ENCODE measurements at regions not wholly inside any gene's neighbourhood (a gene's known extent, or its start where the extent isn't known, plus 50 kb on each side); places are given as distances from the start of the nearest gene placed in this dataset.

DNA sequence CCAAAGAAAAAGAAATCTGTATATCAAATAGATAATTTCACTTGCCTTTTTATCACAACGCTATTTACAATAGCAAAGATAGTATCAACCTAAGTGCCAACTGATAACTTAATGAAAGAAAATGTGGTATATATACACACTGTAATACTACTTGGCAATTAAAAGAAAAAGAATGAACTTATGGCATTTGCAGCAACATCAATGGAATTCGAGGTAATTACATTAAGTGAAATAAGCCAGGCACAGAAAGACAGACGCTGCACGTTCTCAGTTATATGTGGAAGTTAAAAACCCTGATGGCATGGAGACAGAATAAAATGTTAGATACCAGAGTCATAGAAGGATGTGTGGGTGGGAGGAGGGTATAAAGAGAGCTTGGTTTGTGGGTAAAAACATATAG, 1260.5 kb upstream of the PCDH9 start:
- H3K36me3 ChIP-seq (ENCODE audit: insufficient read depth, insufficient read length, low read length): no peaks in the 10 kb centered on the region
- H3K27me3 ChIP-seq (ENCODE audit: insufficient read depth, insufficient read length): no peaks in the 10 kb centered on the region
- DNase-seq (ENCODE audit: low read depth, low spot score): no peak
- no peaks in the 10 kb centered on the region for H3K9me3 ChIP-seq (ENCODE audit: insufficient read depth, low read length)
- no peak for TF ChIP-seq ZNF274 (IDR thresholded peaks at IDR 0.05; ENCODE audit: low read depth, low read length)
- TF ChIP-seq SUZ12 (IDR thresholded peaks at IDR 0.05; ENCODE audit: extremely low read depth, insufficient read depth, insufficient read length): no peak
- TF ChIP-seq YY1 (IDR thresholded peaks at IDR 0.05; ENCODE audit: insufficient read depth, insufficient read length): no peak
- H3K9ac ChIP-seq (ENCODE audit: insufficient read length, low read depth): no peak overlapping the region
- no peak overlapping the region for H3K4me3 ChIP-seq (ENCODE audit: insufficient read length, low read depth)
- H3K4me1 ChIP-seq (ENCODE audit: insufficient read depth, insufficient read length): no peaks in the 10 kb centered on the region

DNA sequence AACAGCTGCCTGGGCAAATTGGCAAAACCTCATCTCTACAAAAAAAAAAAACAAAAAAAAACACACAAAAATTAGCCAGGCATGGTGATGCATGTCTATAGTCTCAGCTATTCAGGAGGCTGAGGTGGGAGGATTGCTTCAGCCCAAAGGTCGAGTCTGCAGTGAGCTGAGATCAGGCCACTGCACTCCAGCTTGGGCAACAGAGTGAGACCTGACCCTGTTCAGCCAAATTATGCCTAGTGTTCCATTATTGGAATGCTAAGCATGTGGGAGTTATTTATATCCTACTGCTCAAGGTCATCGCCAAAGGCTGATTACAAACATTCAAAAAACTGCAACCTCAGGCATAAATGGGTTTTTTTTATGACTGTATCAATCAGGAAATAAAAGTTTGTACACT, 1251.0 kb upstream of the PCDH9 start:
- TF ChIP-seq ZNF274 (IDR thresholded peaks at IDR 0.05; ENCODE audit: low read depth, low read length) (no peak), SUZ12 (IDR thresholded peaks at IDR 0.05; ENCODE audit: extremely low read depth, insufficient read depth, insufficient read length) (no peak), YY1 (IDR thresholded peaks at IDR 0.05; ENCODE audit: insufficient read depth, insufficient read length) (no peak)
- H3K9ac ChIP-seq (ENCODE audit: insufficient read length, low read depth): no peak overlapping the region
- H3K9me3 ChIP-seq (ENCODE audit: insufficient read depth, low read length): no peaks in the 10 kb centered on the region
- H3K27me3 ChIP-seq (ENCODE audit: insufficient read depth, insufficient read length): no peaks in the 10 kb centered on the region
- DNase-seq (ENCODE audit: low read depth, low spot score): no peak
- H3K4me1 ChIP-seq (ENCODE audit: insufficient read depth, insufficient read length): no peaks in the 10 kb centered on the region
- H3K4me3 ChIP-seq (ENCODE audit: insufficient read length, low read depth): no peak overlapping the region
- H3K36me3 ChIP-seq (ENCODE audit: insufficient read depth, insufficient read length, low read length): no peaks in the 10 kb centered on the region

DNA sequence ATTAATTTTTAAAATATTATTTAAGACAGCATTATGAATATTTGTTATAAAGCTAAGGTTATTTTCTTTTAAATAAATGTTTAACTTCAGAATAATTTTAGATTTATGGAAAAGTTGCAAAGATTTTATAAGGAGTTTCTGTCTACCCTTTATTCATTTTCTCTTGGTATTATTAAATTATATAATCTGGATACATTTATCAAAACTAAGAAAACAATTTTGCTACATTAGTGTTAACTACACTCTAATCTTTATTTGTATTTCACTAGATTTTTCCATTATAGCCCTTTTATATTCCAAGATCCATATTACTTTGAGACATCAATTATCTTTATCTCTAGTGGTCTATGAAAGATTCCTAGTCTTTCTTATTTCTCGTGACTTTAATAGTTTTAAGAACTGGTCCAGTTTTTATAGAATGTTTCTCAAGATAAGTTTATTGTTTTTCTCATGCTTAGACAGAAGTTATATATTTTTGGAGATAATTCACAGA, 1243.7 kb upstream of the PCDH9 start:
- no peak overlapping the region for H3K9ac ChIP-seq (ENCODE audit: insufficient read length, low read depth)
- H3K9me3 ChIP-seq (ENCODE audit: insufficient read depth, low read length): no peaks in the 10 kb centered on the region
- DNase-seq (ENCODE audit: low read depth, low spot score): no peak
- H3K4me1 ChIP-seq (ENCODE audit: insufficient read depth, insufficient read length): no peaks in the 10 kb centered on the region
- H3K36me3 ChIP-seq (ENCODE audit: insufficient read depth, insufficient read length, low read length): no peaks in the 10 kb centered on the region
- no peaks in the 10 kb centered on the region for H3K27me3 ChIP-seq (ENCODE audit: insufficient read depth, insufficient read length)
- TF ChIP-seq SUZ12 (IDR thresholded peaks at IDR 0.05; ENCODE audit: extremely low read depth, insufficient read depth, insufficient read length): no peak
- TF ChIP-seq YY1 (IDR thresholded peaks at IDR 0.05; ENCODE audit: insufficient read depth, insufficient read length): no peak
- TF ChIP-seq ZNF274 (IDR thresholded peaks at IDR 0.05; ENCODE audit: low read depth, low read length): no peak
- H3K4me3 ChIP-seq (ENCODE audit: insufficient read length, low read depth): no peak overlapping the region

DNA sequence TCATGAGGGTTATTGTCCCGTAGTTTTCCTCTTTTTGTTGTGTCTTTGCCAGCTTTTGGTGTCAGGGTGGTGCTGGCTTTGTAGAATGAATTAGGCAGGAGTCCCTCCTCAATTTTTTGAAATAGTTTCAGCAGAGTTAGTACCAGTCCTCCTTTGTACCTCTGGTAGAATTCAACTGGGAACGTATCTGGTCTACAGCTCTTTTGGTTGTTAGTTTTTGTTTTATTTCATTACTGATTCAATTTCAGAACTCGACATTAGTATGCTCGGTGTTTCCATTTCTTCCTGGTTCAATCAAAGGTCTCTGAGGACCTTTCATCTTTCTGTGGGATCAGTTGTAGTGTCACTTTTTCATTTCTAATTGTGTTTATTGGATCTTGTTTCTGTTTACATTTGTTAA, 1237.0 kb upstream of the PCDH9 start:
- Histone ChIP-seq H3K9me3 (ENCODE audit: insufficient read depth, low read length) (no peaks in the 10 kb centered on the region), H3K4me1 (ENCODE audit: insufficient read depth, insufficient read length) (no peaks in the 10 kb centered on the region), H3K36me3 (ENCODE audit: insufficient read depth, insufficient read length, low read length) (no peaks in the 10 kb centered on the region), H3K27me3 (ENCODE audit: insufficient read depth, insufficient read length) (no peaks in the 10 kb centered on the region), H3K9ac (ENCODE audit: insufficient read length, low read depth) (no peak overlapping the region), H3K4me3 (ENCODE audit: insufficient read length, low read depth) (no peak overlapping the region)
- no peak for TF ChIP-seq YY1 (IDR thresholded peaks at IDR 0.05; ENCODE audit: insufficient read depth, insufficient read length)
- no peak for TF ChIP-seq SUZ12 (IDR thresholded peaks at IDR 0.05; ENCODE audit: extremely low read depth, insufficient read depth, insufficient read length)
- no peak for TF ChIP-seq ZNF274 (IDR thresholded peaks at IDR 0.05; ENCODE audit: low read depth, low read length)
- DNase-seq (ENCODE audit: low read depth, low spot score): no peak

DNA sequence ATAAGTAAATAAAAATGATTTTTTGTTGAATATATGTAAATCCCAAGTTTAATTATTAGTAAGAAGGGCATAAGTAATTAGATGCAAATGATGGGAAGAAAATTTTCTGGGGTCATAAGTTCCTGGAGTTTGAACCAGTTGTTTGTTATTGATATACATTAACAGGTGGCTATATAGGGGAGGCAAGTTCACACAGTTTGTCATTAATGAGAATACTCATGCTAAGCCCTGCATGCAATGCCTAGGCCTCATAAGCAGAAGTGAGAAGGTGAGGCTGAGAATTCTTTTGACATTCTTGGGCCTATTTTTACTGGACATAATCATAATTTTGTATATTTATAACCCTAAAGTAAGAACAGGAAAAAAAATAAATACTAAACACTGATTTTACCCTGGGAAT, 1210.7 kb upstream of the PCDH9 start:
- DNase-seq (ENCODE audit: low read depth, low spot score): no peak
- no peaks in the 10 kb centered on the region for H3K4me1 ChIP-seq (ENCODE audit: insufficient read depth, insufficient read length)
- H3K4me3 ChIP-seq (ENCODE audit: insufficient read length, low read depth): no peak overlapping the region
- TF ChIP-seq YY1 (IDR thresholded peaks at IDR 0.05; ENCODE audit: insufficient read depth, insufficient read length) (no peak), ZNF274 (IDR thresholded peaks at IDR 0.05; ENCODE audit: low read depth, low read length) (no peak), SUZ12 (IDR thresholded peaks at IDR 0.05; ENCODE audit: extremely low read depth, insufficient read depth, insufficient read length) (no peak)
- no peaks in the 10 kb centered on the region for H3K9me3 ChIP-seq (ENCODE audit: insufficient read depth, low read length)
- no peaks in the 10 kb centered on the region for H3K27me3 ChIP-seq (ENCODE audit: insufficient read depth, insufficient read length)
- H3K9ac ChIP-seq (ENCODE audit: insufficient read length, low read depth): no peak overlapping the region
- no peaks in the 10 kb centered on the region for H3K36me3 ChIP-seq (ENCODE audit: insufficient read depth, insufficient read length, low read length)

DNA sequence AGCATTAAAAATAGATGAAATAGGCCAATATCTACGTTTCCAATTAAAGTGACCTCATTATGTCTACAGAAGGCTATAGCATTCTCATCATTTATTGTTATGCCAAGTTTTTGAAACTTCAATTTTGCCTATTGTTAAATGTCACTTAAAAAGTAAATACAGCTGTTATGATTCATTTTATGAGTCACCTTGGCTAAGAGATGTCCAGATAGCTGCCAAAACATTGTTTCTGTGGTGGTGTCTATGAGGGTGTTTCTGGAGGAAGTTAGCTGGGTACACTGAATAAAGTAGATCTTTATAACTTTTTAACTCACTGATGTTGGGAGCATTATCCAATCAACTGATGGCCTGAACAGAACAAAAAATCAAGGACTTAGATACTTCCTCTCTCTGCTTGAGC, 1209.7 kb upstream of the PCDH9 start:
- no peak for TF ChIP-seq YY1 (IDR thresholded peaks at IDR 0.05; ENCODE audit: insufficient read depth, insufficient read length)
- TF ChIP-seq SUZ12 (IDR thresholded peaks at IDR 0.05; ENCODE audit: extremely low read depth, insufficient read depth, insufficient read length): no peak
- TF ChIP-seq ZNF274 (IDR thresholded peaks at IDR 0.05; ENCODE audit: low read depth, low read length): no peak
- Histone ChIP-seq H3K27me3 (ENCODE audit: insufficient read depth, insufficient read length) (no peaks in the 10 kb centered on the region), H3K4me1 (ENCODE audit: insufficient read depth, insufficient read length) (no peaks in the 10 kb centered on the region), H3K9me3 (ENCODE audit: insufficient read depth, low read length) (no peaks in the 10 kb centered on the region), H3K4me3 (ENCODE audit: insufficient read length, low read depth) (no peak overlapping the region), H3K36me3 (ENCODE audit: insufficient read depth, insufficient read length, low read length) (no peaks in the 10 kb centered on the region), H3K9ac (ENCODE audit: insufficient read length, low read depth) (no peak overlapping the region)
- no peak for DNase-seq (ENCODE audit: low read depth, low spot score)

DNA sequence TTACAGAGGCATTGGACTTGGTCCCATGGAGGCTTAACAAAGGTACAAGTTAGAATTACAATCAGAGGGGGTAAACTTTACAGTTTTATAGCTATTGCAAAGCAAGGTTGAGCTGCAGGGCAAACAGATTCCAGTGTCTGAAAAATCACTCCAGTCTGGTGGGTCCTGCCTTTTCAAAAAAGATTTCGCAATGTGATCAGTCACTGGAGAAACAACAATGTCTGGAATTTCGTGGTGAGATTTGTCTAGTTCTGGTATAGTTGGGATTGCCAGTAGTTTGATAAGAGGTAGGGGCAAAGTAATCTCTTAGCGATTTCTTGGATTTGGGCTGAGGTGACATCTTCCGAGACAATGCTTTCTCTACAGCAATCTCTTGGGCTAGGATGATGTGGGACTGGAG, 1198.2 kb upstream of the PCDH9 start:
- TF ChIP-seq SUZ12 (IDR thresholded peaks at IDR 0.05; ENCODE audit: extremely low read depth, insufficient read depth, insufficient read length) (no peak), ZNF274 (IDR thresholded peaks at IDR 0.05; ENCODE audit: low read depth, low read length) (no peak), YY1 (IDR thresholded peaks at IDR 0.05; ENCODE audit: insufficient read depth, insufficient read length) (no peak)

More for the DNA sequence above, 1198.2 kb upstream of the PCDH9 start:
- H3K36me3 ChIP-seq (ENCODE audit: insufficient read depth, insufficient read length, low read length): no peaks in the 10 kb centered on the region
- no peak overlapping the region for H3K9ac ChIP-seq (ENCODE audit: insufficient read length, low read depth)
- H3K9me3 ChIP-seq (ENCODE audit: insufficient read depth, low read length): no peaks in the 10 kb centered on the region
- H3K4me3 ChIP-seq (ENCODE audit: insufficient read length, low read depth): no peak overlapping the region
- no peak for DNase-seq (ENCODE audit: low read depth, low spot score)
- no peaks in the 10 kb centered on the region for H3K27me3 ChIP-seq (ENCODE audit: insufficient read depth, insufficient read length)
- no peaks in the 10 kb centered on the region for H3K4me1 ChIP-seq (ENCODE audit: insufficient read depth, insufficient read length)
